Stimulated activated CD8-positive, alpha-beta memory T cell treated with anti-CD3 and anti-CD28 coated beads, Interleukin-15, amount 100 ng/mL, for 4 hours (primary cell): ENCODE measurements at regions not wholly inside any gene's neighbourhood (a gene's known extent, or its start where the extent isn't known, plus 50 kb on each side); places are given as distances from the start of the nearest gene placed in this dataset.
"Not testable (repeated sequence)": the region's sequence is repeated elsewhere in the genome, so short reads cannot be mapped to it uniquely, and the experiment has no call there.

ENCODE experiments used
- DNase-seq, 2 donors: peaks; one replicate each; pipeline ENCODE4 v3.0.0-alpha.2; 2020; ENCODE audit warnings: low read depth in 2 of 2

DNA sequence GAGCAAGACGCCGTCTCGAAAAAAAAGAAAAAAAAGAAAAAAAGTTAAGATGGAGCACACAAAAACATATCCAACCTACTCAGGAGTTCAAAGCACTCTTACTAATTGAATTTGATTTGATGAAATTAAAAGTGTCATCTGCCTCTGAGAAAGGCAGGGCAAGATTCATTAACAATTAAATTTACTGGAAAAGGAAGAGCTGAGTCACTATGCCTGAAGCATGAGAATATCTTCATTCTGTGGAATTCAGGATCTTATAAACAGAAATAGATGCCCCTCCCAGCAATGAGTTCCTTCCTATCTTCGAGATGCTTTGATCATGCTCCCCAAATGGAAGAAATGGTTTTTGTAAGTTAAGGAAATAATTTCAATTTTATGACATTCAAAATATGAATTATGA lies 61.0 kb upstream of the ST3GAL6 start:
- DNase-seq, result no peak

- no peak for DNase-seq
Observed at GRCh38 chr3:98705212-98705611, 57.9 kb upstream of the ST3GAL6 start.

GRCh38 chr3:98705694-98706093 lies 57.4 kb upstream of the ST3GAL6 start:
- DNase-seq, result no peak

DNA sequence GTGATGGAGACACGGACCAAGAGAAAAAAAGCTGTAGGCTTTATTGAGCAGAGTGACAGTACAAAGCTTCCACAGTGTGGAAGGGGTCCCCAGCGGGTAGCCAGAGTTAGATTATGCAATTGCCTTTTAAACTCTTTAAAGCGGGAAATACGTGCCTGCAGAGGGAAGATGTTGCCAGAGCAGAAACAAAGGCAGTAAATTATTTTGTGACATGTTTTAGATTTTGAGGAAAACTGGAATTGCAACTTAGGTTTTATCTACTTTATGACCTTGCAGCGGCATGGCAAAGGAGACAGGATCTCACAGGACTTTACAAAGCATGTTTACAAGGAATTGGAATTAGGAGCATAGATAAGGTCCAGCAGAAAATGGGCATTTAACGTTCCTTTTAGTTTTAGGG lies 54.5 kb upstream of the ST3GAL6 start:
- DNase-seq, result not testable (repeated sequence)

GRCh38 chr3:98709441-98709840 lies 53.7 kb upstream of the ST3GAL6 start:
- DNase-seq, result no peak

GRCh38 chr3:98710067-98710659 lies 53.0 kb upstream of the ST3GAL6 start:
- no peak for DNase-seq

DNA sequence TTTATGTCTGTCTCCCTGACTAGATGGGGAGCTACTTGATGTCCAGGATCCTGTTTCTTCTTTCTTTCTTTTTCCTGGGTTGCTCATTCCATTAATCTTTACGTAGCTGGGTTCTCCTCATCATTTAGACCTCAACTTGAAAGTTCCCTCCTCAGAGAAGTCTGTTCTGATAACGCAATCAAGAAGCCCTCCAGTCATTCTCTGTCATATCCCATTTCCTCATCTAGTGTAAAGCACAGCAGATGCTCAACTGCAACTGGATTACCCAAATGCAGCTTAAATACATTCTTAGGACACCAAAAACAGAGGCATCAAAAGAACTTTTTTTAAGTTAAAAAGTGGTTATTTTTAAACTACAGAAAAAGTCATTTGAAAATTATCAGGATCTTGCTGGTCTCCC lies 51.7 kb upstream of the ST3GAL6 start:
- no peak for DNase-seq

DNA sequence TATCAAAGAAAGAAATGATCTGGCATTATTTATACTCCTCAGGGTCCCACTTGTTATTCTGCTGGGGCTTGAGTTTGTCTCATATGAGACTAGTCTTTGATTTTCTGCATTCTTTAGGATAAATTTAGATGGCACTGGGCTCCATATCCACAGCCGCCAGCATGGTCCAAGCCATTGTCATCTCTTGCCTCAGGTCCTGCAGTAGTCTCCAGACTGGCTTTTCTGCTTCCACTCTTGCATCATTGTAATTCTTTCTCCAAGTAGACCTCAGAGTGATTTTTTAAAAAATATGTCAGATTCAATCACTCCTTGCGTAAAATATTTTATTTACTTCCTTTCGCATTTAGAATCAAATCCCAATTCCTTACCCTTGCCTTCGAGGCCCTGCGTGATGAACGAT lies 50.4 kb upstream of the ST3GAL6 start:
- no peak for DNase-seq

- DNase-seq, result not testable (repeated sequence)
Observed at GRCh38 chr3:98713332-98713731, 49.8 kb upstream of the ST3GAL6 start.
